SK-N-SH treated with all-trans-retinoic acid at 6 μM for 48 hours (cell line): ENCODE measurements at regions not wholly inside any gene's neighbourhood (a gene's known extent, or its start where the extent isn't known, plus 50 kb on each side); places are given as distances from the start of the nearest gene placed in this dataset.

Source experiments
- ATAC-seq: fragments of 200-7000 bp; cut with Tn5 transposase; 3 replicates; pipeline ENCODE4 v1.9.1; 2020; ENCODE audit warnings: mild to moderate bottlenecking, moderate library complexity
- BACH2 ChIP-seq: fragments of 250-450 bp; sonication (Bioruptor Pico); IDR thresholded peaks from 2 replicates; pipeline ENCODE4 v1.9.0; 2021; ENCODE audit warnings: mild to moderate bottlenecking, borderline replicate concordance
- CSDC2 ChIP-seq: fragments of 250-450 bp; sonication (Bioruptor Pico); IDR thresholded peaks from 2 replicates; pipeline ENCODE4 v1.5.0; 2020; ENCODE audit warnings: mild to moderate bottlenecking, moderate library complexity
- ESRRG ChIP-seq: fragments of 250-450 bp; sonication (Bioruptor Pico); IDR thresholded peaks from 2 replicates; pipeline ENCODE4 v1.6.1; 2021; ENCODE audit warnings: mild to moderate bottlenecking
- GLIS3 ChIP-seq: fragments of 250-450 bp; sonication (Bioruptor Pico); IDR thresholded peaks from 2 replicates; pipeline ENCODE4 v1.5.0; 2020; ENCODE audit warnings: mild to moderate bottlenecking, moderate library complexity
- ISL1 ChIP-seq: fragments of 250-450 bp; sonication (Bioruptor Pico); IDR thresholded peaks from 2 replicates; pipeline ENCODE4 v2.1.2; 2022; ENCODE audit warnings: mild to moderate bottlenecking, moderate library complexity
- OSR1 ChIP-seq: fragments of 250-450 bp; sonication (Bioruptor Pico); IDR thresholded peaks from 2 replicates; pipeline ENCODE4 v1.8.0; 2022; ENCODE audit warnings: moderate library complexity, mild to moderate bottlenecking, inconsistent platforms
- PPARA ChIP-seq: fragments of 250-450 bp; sonication (Bioruptor Pico); IDR thresholded peaks from 2 replicates; pipeline ENCODE4 v1.5.0; 2020; ENCODE audit warnings: mild to moderate bottlenecking, borderline replicate concordance
- RARB ChIP-seq: fragments of 250-450 bp; sonication (Bioruptor Pico); IDR thresholded peaks from 2 replicates; pipeline ENCODE4 v1.8.0; 2021; ENCODE audit warnings: mild to moderate bottlenecking, moderate library complexity
- SNAI2 ChIP-seq: fragments of 250-450 bp; sonication (Bioruptor Pico); IDR thresholded peaks from 2 replicates; pipeline ENCODE4 v1.5.0; 2020; ENCODE audit warnings: mild to moderate bottlenecking, moderate library complexity
- TCF4 ChIP-seq: fragments of 250-450 bp; sonication (Bioruptor Pico); IDR thresholded peaks from 2 replicates; pipeline ENCODE4 v1.8.0; 2021; ENCODE audit warnings: mild to moderate bottlenecking, moderate library complexity, borderline replicate concordance
- TOX ChIP-seq: fragments of 250-450 bp; sonication (Bioruptor Pico); IDR thresholded peaks from 2 replicates; pipeline ENCODE4 v1.8.0; 2021; ENCODE audit warnings: mild to moderate bottlenecking, moderate library complexity, borderline replicate concordance
- ZC3H10 ChIP-seq: fragments of 250-450 bp; sonication (Bioruptor Pico); IDR thresholded peaks from 2 replicates; pipeline ENCODE4 v1.5.1; 2021; ENCODE audit warnings: mild to moderate bottlenecking, moderate library complexity
- ZFP3 ChIP-seq: fragments of 250-450 bp; sonication (Bioruptor Pico); IDR thresholded peaks from 2 replicates; pipeline ENCODE4 v1.5.0; 2020; ENCODE audit warnings: mild to moderate bottlenecking, moderate library complexity
- ZFP30 ChIP-seq: fragments of 450-650 bp; formaldehyde crosslinking; IDR thresholded peaks from 2 replicates; pipeline ENCODE4 v1.5.0; 2022; ENCODE audit warnings: mild to moderate bottlenecking, moderate library complexity
- ZNF565 ChIP-seq: fragments of 450-650 bp; formaldehyde crosslinking; conservative IDR thresholded peaks from 2 replicates; pipeline ENCODE4 v1.5.0; 2020; ENCODE audit warnings: low read depth, mild to moderate bottlenecking, moderate library complexity
- ZNF70 ChIP-seq: fragments of 450-650 bp; formaldehyde crosslinking; IDR thresholded peaks from 2 replicates; pipeline ENCODE4 v1.5.0; 2020; ENCODE audit warnings: mild to moderate bottlenecking, moderate library complexity
- ZNF8 ChIP-seq: fragments of 450-650 bp; formaldehyde crosslinking; IDR thresholded peaks from 2 replicates; pipeline ENCODE4 v1.5.0; 2020; ENCODE audit warnings: mild to moderate bottlenecking, moderate library complexity
- TF ChIP-seq, protein P1 (sequence below): fragments of 250-450 bp; sonication (Bioruptor Pico); IDR thresholded peaks from 2 replicates; pipeline ENCODE4 v1.5.1; 2020; ENCODE audit warnings: low read depth, mild to moderate bottlenecking, moderate library complexity
- TF ChIP-seq, protein P2 (sequence below): fragments of 250-450 bp; sonication (Bioruptor Pico); IDR thresholded peaks from 2 replicates; pipeline ENCODE4 v1.8.0; 2021; ENCODE audit warnings: low read depth, mild to moderate bottlenecking, moderate library complexity, borderline replicate concordance
- TF ChIP-seq, protein P3 (sequence below): fragments of 250-450 bp; sonication (Bioruptor Pico); IDR thresholded peaks from 2 replicates; pipeline ENCODE4 v1.5.0; 2020; ENCODE audit warnings: mild to moderate bottlenecking, moderate library complexity
- TF ChIP-seq, protein P4 (sequence below): fragments of 250-450 bp; sonication (Bioruptor Pico); IDR thresholded peaks from 2 replicates; pipeline ENCODE4 v1.8.0; 2020; ENCODE audit warnings: mild to moderate bottlenecking, moderate library complexity, borderline replicate concordance

DNA sequence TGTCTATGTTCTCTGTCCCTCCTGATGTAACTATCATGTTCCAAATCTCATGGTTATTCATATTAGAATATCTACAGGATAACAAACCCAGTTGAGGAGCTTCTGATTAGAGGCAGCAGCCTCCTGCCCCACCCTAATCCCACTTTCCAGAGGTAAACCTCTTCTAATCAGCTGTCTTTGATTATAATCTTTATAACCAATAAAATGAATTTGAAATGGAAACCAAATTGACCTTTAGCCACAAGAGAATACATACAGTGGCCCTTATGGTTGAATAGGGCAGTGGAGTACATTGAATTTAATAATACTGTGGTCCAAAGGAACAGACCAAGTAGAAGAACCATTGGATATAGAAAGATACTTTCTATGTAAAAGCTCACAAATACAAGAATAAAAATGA, 281.3 kb upstream of the UMPS start:
- TF ChIP-seq, protein P1, sequence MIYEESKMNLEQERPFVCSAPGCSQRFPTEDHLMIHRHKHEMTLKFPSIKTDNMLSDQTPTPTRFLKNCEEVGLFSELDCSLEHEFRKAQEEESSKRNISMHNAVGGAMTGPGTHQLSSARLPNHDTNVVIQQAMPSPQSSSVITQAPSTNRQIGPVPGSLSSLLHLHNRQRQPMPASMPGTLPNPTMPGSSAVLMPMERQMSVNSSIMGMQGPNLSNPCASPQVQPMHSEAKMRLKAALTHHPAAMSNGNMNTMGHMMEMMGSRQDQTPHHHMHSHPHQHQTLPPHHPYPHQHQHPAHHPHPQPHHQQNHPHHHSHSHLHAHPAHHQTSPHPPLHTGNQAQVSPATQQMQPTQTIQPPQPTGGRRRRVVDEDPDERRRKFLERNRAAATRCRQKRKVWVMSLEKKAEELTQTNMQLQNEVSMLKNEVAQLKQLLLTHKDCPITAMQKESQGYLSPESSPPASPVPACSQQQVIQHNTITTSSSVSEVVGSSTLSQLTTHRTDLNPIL, result no peak
- TF ChIP-seq PPARA (CRISPR knock-in tag) (no peak), ZNF8 (CRISPR knock-in tag) (no peak), ESRRG (CRISPR knock-in tag) (no peak), ISL1 (CRISPR knock-in tag) (no peak), CSDC2 (CRISPR knock-in tag) (no peak), ZFP30 (CRISPR knock-in tag) (no peak), TCF4 (CRISPR knock-in tag) (no peak), ZFP3 (CRISPR knock-in tag) (no peak)
- TF ChIP-seq, protein P2, sequence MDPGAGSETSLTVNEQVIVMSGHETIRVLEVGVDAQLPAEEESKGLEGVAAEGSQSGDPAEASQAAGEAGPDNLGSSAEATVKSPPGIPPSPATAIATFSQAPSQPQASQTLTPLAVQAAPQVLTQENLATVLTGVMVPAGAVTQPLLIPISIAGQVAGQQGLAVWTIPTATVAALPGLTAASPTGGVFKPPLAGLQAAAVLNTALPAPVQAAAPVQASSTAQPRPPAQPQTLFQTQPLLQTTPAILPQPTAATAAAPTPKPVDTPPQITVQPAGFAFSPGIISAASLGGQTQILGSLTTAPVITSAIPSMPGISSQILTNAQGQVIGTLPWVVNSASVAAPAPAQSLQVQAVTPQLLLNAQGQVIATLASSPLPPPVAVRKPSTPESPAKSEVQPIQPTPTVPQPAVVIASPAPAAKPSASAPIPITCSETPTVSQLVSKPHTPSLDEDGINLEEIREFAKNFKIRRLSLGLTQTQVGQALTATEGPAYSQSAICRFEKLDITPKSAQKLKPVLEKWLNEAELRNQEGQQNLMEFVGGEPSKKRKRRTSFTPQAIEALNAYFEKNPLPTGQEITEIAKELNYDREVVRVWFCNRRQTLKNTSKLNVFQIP (CRISPR knock-in tag), result no peak
- TF ChIP-seq, protein P3, sequence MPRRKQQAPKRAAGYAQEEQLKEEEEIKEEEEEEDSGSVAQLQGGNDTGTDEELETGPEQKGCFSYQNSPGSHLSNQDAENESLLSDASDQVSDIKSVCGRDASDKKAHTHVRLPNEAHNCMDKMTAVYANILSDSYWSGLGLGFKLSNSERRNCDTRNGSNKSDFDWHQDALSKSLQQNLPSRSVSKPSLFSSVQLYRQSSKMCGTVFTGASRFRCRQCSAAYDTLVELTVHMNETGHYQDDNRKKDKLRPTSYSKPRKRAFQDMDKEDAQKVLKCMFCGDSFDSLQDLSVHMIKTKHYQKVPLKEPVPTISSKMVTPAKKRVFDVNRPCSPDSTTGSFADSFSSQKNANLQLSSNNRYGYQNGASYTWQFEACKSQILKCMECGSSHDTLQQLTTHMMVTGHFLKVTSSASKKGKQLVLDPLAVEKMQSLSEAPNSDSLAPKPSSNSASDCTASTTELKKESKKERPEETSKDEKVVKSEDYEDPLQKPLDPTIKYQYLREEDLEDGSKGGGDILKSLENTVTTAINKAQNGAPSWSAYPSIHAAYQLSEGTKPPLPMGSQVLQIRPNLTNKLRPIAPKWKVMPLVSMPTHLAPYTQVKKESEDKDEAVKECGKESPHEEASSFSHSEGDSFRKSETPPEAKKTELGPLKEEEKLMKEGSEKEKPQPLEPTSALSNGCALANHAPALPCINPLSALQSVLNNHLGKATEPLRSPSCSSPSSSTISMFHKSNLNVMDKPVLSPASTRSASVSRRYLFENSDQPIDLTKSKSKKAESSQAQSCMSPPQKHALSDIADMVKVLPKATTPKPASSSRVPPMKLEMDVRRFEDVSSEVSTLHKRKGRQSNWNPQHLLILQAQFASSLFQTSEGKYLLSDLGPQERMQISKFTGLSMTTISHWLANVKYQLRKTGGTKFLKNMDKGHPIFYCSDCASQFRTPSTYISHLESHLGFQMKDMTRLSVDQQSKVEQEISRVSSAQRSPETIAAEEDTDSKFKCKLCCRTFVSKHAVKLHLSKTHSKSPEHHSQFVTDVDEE, result no peak
- TF ChIP-seq, protein P4, sequence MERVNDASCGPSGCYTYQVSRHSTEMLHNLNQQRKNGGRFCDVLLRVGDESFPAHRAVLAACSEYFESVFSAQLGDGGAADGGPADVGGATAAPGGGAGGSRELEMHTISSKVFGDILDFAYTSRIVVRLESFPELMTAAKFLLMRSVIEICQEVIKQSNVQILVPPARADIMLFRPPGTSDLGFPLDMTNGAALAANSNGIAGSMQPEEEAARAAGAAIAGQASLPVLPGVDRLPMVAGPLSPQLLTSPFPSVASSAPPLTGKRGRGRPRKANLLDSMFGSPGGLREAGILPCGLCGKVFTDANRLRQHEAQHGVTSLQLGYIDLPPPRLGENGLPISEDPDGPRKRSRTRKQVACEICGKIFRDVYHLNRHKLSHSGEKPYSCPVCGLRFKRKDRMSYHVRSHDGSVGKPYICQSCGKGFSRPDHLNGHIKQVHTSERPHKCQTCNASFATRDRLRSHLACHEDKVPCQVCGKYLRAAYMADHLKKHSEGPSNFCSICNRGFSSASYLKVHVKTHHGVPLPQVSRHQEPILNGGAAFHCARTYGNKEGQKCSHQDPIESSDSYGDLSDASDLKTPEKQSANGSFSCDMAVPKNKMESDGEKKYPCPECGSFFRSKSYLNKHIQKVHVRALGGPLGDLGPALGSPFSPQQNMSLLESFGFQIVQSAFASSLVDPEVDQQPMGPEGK (CRISPR knock-in tag), result no peak
- no peak for ATAC-seq

DNA sequence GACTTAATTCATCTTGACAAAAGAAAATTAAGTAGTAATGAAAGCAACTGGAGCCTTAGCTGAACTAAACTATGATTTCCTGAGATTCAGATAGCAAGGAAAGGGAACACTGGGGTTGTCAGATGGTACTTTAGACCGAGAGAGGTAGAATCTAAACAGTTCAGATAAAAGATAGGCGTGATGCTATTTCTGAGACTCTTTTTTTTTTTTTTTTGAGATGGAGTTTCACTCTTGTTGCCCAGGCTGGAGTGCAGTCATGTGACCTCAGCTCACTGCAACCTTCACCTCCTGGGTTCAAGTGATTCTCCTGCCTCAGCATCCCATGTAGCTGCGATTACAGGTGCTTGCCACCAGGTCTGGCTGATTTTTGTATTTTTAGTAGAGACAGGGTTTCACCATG, 279.9 kb upstream of the UMPS start:
- ATAC-seq, result no peak
- TF ChIP-seq ZFP30 (CRISPR knock-in tag), result no peak
- TF ChIP-seq BACH2 (CRISPR knock-in tag), result no peak
- TF ChIP-seq ZNF70 (CRISPR knock-in tag), result no peak
- no peak for TF ChIP-seq OSR1
- TF ChIP-seq GLIS3 (CRISPR knock-in tag), result no peak
- TF ChIP-seq TOX (CRISPR knock-in tag), result no peak
- no peak for TF ChIP-seq TCF4 (CRISPR knock-in tag)
- TF ChIP-seq, protein P4 (CRISPR knock-in tag), result no peak
- TF ChIP-seq CSDC2 (CRISPR knock-in tag), result no peak
- TF ChIP-seq SNAI2 (CRISPR knock-in tag), result no peak
- TF ChIP-seq, protein P2 (CRISPR knock-in tag), result no peak

DNA sequence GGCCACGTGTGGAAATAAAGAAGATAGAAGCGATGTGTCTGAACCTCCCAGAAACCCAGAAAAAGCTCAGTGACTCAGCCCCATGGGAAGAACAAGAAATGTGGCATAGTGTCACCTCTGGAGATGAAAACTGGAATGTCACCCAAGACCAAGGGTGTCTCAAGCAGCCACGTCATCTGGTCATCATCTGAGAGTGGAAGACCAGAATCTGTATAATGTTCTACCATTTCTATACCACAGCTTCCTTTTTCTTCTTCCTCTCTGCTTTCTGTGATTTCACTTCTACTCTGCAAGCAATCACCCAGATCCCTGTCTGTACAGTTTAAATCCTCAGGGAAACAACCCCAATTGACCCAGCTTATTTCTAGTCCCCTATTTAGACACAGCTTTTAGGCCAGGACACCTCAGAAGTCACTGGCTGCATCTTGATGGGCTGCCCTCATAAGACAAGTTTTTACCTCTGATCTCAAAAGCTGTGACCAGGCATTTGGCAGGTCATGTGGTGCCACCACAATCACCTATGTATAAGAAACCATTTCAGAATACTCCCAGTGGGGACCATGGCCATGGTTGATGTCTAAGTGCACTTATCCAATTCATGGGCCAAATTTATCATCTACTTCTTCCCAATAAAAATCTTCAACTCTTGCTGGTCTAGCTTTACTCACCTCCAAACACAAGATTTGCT, 278.5 kb upstream of the UMPS start:
- no peak for TF ChIP-seq TCF4 (CRISPR knock-in tag)
- no peak for TF ChIP-seq ZC3H10 (CRISPR knock-in tag)
- TF ChIP-seq RARB (CRISPR knock-in tag), result no peak
- TF ChIP-seq GLIS3 (CRISPR knock-in tag), result no peak
- no peak for TF ChIP-seq TOX (CRISPR knock-in tag)
- TF ChIP-seq, protein P4 (CRISPR knock-in tag), result no peak
- TF ChIP-seq CSDC2 (CRISPR knock-in tag), result no peak
- no peak for TF ChIP-seq OSR1
- no peak for TF ChIP-seq ZNF565 (CRISPR knock-in tag)
- TF ChIP-seq ZNF8 (CRISPR knock-in tag), result no peak
- TF ChIP-seq, all 23 proteins: peak for 0
- no peak for ATAC-seq
